ENCODE measurements at regions not wholly inside any gene's neighbourhood (a gene's known extent, or its start where the extent isn't known, plus 50 kb on each side); places are given as distances from the start of the nearest gene placed in this dataset.
A peak's percentile ranks its signal among the peaks of the same experiment; 100 is the strongest.

DNA sequence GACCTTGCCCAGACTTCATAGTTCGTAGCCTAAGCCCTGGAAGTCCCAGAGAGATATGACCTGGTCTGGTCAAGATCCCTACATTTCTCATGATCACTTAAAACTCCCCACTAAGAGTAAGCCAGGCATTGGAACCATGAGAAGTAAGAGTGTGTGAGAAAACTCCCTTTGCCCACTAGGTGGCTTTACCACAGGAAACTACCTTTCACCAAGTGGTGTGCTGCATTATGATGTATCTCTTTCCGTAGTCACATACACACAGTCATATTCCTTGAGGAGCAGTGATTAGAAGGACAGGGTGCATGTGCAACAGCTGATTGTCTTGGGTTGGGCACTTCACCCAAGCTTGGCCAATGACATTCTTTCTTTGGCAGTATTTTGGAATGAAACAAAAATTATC, 639.3 kb downstream of the KCNJ2 start:
- no peak overlapping the region for H3K4me3 ChIP-seq (ENCODE audit: low read depth in 1 of 3, low read length in 3 of 3)
- no peak overlapping the region for H3K27ac ChIP-seq (ENCODE audit: low read depth in 1 of 2, low read length in 2 of 2)
- no peak overlapping the region for H3K9ac ChIP-seq (ENCODE audit: low read depth in 1 of 2, low read length in 2 of 2)
- DNase-seq (ENCODE audit: low spot score) = no peak
- H3K4me1 ChIP-seq (ENCODE audit: control insufficient read depth in 4 of 4, insufficient read depth in 4 of 4, low read length in 3 of 4) = no peaks in the 10 kb centered on the region
- H3K27me3 ChIP-seq (ENCODE audit: control insufficient read depth in 4 of 4, insufficient read depth in 4 of 4, low read length in 3 of 4) = no peaks in the 10 kb centered on the region
- no peaks in the 10 kb centered on the region for H3K36me3 ChIP-seq (ENCODE audit: control insufficient read depth in 4 of 4, insufficient read depth in 3 of 4, low read depth in 1 of 4, low read length in 3 of 4)
- TF ChIP-seq RXRA (IDR thresholded peaks at IDR 0.05) = no peak
- no peak for TF ChIP-seq FOXA2 (IDR thresholded peaks at IDR 0.05)
- TF ChIP-seq, protein P1, sequence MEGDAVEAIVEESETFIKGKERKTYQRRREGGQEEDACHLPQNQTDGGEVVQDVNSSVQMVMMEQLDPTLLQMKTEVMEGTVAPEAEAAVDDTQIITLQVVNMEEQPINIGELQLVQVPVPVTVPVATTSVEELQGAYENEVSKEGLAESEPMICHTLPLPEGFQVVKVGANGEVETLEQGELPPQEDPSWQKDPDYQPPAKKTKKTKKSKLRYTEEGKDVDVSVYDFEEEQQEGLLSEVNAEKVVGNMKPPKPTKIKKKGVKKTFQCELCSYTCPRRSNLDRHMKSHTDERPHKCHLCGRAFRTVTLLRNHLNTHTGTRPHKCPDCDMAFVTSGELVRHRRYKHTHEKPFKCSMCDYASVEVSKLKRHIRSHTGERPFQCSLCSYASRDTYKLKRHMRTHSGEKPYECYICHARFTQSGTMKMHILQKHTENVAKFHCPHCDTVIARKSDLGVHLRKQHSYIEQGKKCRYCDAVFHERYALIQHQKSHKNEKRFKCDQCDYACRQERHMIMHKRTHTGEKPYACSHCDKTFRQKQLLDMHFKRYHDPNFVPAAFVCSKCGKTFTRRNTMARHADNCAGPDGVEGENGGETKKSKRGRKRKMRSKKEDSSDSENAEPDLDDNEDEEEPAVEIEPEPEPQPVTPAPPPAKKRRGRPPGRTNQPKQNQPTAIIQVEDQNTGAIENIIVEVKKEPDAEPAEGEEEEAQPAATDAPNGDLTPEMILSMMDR (IDR thresholded peaks at IDR 0.05; ENCODE audit: low read depth, low read length, missing input control) = peak; percentile 25
- peak; percentile 56 to 84 for TF ChIP-seq RAD21 (IDR thresholded peaks at IDR 0.05)
- TF ChIP-seq JUND (IDR thresholded peaks at IDR 0.05) = no peak
- WGBS = 87% methylated on average over 2 of the region's 2 CpGs
- peaks cover 0 to 2% (median 0%) of the 10 kb centered on the region in 4 donors for H3K9me3 ChIP-seq (ENCODE audit: control insufficient read depth in 4 of 4, low read length in 3 of 4)

DNA sequence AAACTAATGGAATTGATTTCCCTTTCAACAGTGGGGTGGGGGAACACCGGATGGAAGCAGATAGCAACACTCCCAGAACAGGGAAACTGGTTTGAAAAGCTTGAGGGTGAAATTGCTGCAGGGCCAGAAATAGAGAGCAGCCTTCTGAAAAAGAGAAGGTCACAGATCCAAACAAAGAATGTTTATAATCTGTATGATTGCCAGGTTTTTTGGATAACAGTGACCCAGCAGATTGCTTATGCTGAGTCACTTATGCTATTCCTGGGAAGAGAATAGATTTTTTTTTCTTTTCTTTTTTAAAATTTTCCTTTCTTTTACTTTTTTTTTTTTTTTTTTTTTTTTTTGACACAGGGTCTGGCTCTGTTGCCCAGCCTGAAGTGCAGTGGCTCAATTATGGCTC, 641.3 kb downstream of the KCNJ2 start:
- Histone ChIP-seq H3K27me3 (ENCODE audit: control insufficient read depth in 4 of 4, insufficient read depth in 4 of 4, low read length in 3 of 4) (no peaks in the 10 kb centered on the region), H3K9me3 (ENCODE audit: control insufficient read depth in 4 of 4, low read length in 3 of 4) (no peaks in the 10 kb centered on the region), H3K36me3 (ENCODE audit: control insufficient read depth in 4 of 4, insufficient read depth in 3 of 4, low read depth in 1 of 4, low read length in 3 of 4) (no peaks in the 10 kb centered on the region), H3K27ac (ENCODE audit: low read depth in 1 of 2, low read length in 2 of 2) (no peak overlapping the region), H3K4me3 (ENCODE audit: low read depth in 1 of 3, low read length in 3 of 3) (no peak overlapping the region), H3K9ac (ENCODE audit: low read depth in 1 of 2, low read length in 2 of 2) (no peak overlapping the region), H3K4me1 (ENCODE audit: control insufficient read depth in 4 of 4, insufficient read depth in 4 of 4, low read length in 3 of 4) (no peaks in the 10 kb centered on the region)
- 71% methylated on average over 1 of the region's 1 CpG for WGBS
- no peak for DNase-seq (ENCODE audit: low spot score)
- TF ChIP-seq NR2F2 (IDR thresholded peaks at IDR 0.05) (no peak), EGR1 (IDR thresholded peaks at IDR 0.05; ENCODE audit: low read depth in 2 of 2) (no peak)

DNA sequence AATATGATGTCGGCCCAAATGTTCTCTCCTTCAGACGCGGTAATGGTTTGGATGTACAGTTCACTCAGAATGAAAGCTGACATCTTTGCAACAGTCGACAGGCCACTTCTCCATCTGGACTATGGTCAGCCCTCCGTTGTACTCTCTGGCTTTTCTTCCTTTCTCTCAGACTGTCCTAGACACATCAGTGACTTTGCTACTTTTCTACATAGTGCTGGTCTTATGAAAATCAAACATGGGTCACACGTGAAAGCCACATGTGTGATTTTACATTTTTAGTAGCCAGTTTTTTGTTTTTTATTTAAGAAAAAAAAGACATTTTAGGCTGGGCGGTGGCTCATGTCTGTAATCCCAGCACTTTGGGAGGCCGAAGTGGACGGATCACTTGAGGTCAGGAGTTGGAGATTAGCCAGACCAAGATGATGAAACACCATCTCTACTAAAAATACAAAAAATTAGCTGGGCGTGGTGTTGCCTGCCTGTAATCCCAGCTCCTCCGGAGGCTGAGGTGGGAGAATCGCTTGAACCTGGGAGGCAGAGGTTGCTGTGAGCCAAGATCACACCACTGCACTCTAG, 644.1 kb downstream of the KCNJ2 start:
- Histone ChIP-seq H3K27me3 (ENCODE audit: control insufficient read depth in 4 of 4, insufficient read depth in 4 of 4, low read length in 3 of 4) (no peaks in the 10 kb centered on the region), H3K4me3 (ENCODE audit: low read depth in 1 of 3, low read length in 3 of 3) (no peak overlapping the region), H3K36me3 (ENCODE audit: control insufficient read depth in 4 of 4, insufficient read depth in 3 of 4, low read depth in 1 of 4, low read length in 3 of 4) (no peaks in the 10 kb centered on the region), H3K9ac (ENCODE audit: low read depth in 1 of 2, low read length in 2 of 2) (no peak overlapping the region), H3K9me3 (ENCODE audit: control insufficient read depth in 4 of 4, low read length in 3 of 4) (no peaks in the 10 kb centered on the region), H3K27ac (ENCODE audit: low read depth in 1 of 2, low read length in 2 of 2) (no peak overlapping the region), H3K4me1 (ENCODE audit: control insufficient read depth in 4 of 4, insufficient read depth in 4 of 4, low read length in 3 of 4) (no peaks in the 10 kb centered on the region)
- 79% methylated on average over 12 of the region's 12 CpGs for WGBS
- TF ChIP-seq YY1 (IDR thresholded peaks at IDR 0.05) (no peak), FOXA2 (IDR thresholded peaks at IDR 0.05) (no peak), EGR1 (IDR thresholded peaks at IDR 0.05; ENCODE audit: low read depth in 2 of 2) (no peak), JUND (IDR thresholded peaks at IDR 0.05) (no peak), HNF4A (conservative IDR thresholded peaks at IDR 0.05) (no peak), TAF1 (conservative IDR thresholded peaks at IDR 0.05) (no peak)
- TF ChIP-seq, protein P2, sequence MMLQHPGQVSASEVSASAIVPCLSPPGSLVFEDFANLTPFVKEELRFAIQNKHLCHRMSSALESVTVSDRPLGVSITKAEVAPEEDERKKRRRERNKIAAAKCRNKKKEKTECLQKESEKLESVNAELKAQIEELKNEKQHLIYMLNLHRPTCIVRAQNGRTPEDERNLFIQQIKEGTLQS (IDR thresholded peaks at IDR 0.05) = no peak
- TF ChIP-seq, protein P3, sequence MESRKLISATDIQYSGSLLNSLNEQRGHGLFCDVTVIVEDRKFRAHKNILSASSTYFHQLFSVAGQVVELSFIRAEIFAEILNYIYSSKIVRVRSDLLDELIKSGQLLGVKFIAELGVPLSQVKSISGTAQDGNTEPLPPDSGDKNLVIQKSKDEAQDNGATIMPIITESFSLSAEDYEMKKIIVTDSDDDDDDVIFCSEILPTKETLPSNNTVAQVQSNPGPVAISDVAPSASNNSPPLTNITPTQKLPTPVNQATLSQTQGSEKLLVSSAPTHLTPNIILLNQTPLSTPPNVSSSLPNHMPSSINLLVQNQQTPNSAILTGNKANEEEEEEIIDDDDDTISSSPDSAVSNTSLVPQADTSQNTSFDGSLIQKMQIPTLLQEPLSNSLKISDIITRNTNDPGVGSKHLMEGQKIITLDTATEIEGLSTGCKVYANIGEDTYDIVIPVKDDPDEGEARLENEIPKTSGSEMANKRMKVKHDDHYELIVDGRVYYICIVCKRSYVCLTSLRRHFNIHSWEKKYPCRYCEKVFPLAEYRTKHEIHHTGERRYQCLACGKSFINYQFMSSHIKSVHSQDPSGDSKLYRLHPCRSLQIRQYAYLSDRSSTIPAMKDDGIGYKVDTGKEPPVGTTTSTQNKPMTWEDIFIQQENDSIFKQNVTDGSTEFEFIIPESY (IDR thresholded peaks at IDR 0.05) = no peak
- TF ChIP-seq, protein P4, sequence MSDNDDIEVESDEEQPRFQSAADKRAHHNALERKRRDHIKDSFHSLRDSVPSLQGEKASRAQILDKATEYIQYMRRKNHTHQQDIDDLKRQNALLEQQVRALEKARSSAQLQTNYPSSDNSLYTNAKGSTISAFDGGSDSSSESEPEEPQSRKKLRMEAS (IDR thresholded peaks at IDR 0.05) = no peak
- DNase-seq (ENCODE audit: low spot score) = no peak

All from liver (tissue), 8 donors.